HG02623 (cell line): ENCODE measurements at regions not wholly inside any gene's neighbourhood (a gene's known extent, or its start where the extent isn't known, plus 50 kb on each side); places are given as distances from the start of the nearest gene placed in this dataset.
"Not testable (repeated sequence)": the region's sequence is repeated elsewhere in the genome, so short reads cannot be mapped to it uniquely, and the experiment has no call there.

ENCODE experiments used
- ATAC-seq: cut with Tn5 transposase; IDR thresholded peaks from one replicate; pipeline ENCODE4 v1.9.1; 2021; ENCODE audit warnings: moderate library complexity; ENCODE audit not compliant: unreplicated experiment

DNA sequence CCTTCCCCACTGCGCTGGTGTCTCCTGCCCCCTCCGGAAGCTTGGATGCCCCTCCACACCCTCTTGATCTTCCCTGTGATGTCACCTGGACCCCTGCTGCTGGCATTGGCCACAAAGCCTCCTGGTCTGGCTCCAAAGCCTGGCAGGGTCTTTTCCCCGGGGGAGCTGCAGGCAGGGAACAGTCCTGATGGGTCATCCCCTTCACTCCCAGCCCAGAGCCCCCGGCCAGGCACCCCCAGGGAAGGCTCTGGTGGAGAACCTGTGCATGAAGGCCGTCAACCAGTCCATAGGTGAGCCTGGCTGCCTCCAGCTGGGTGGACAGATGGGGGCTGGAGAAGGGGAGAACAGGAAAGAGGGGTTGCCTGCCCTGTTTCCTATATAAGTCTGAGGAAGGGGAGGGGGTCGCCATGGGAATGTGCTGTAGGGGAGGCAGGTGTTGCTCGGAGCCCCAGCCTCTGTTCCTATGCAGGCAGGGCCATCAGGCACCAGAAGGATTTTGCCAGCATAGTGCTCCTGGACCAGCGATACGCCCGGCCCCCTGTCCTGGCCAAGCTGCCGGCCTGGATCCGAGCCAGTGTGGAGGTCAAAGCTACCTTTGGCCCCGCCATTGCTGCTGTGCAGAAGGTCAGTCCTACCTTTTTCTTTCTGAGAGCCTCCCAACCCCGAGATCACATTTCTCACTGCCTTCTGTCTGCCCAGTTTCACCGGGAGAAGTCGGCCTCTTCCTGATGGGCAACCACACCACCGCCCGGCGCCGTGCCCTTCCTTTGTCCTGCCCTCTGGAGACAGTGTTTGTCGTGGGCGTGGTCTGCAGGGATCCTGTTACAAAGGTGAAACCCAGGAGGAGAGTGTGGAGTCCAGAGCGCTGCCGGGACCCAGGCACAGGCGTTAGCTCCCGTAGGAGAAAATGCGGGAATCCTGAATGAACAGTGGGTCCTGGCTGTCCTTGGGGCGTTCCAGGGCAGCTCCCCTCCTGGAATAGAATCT lies 104.5 kb upstream of the PZP start:
- not testable (repeated sequence) for ATAC-seq

GRCh38 chr12:9311454-9311853 lies 103.3 kb upstream of the PZP start:
- ATAC-seq: not testable (repeated sequence)

DNA sequence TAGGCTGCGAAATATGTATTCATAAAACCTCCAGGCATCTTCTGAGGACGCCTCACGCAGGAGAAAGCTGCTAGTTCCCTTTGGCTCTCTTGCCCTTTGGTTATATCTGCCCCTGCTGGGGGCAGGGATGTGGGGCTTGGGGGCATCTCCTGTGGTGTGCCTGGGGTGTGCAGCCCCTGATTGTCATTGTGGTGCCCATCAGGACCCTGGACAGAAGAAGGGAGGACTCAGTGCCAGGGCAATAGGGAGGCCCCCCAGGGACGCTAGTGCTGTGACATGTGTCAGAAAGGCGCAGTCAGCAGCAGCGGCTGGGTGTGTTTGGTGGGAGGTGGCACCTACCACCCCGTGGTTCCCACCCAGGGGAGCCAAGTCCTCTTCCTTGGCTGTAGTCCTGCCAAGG lies 102.5 kb upstream of the PZP start:
- ATAC-seq: not testable (repeated sequence)

- ATAC-seq: not testable (repeated sequence)
Measured at GRCh38 chr12:9309749-9310148, 101.6 kb upstream of the PZP start.

DNA sequence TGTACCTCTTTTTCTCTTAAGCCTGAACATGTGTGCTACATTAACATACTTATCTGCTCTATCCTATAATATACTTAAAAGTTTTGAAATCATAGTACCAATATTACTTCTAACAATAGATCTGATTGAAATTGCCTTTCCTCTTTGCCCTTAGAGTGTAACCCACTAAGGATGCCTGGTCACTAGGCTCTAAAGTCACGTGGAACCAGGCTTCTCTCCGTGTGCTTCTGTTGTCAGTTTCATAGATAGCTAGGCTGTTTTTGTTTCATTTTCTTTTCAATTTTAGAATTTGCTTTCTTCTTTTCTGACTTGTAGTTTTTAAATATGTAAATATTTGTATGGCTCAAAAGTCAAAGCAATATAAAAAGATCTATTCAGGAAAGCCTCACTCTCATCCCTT lies 100.5 kb upstream of the PZP start:
- ATAC-seq: peak; percentile 63

- ATAC-seq: not testable (repeated sequence)
Measured at GRCh38 chr12:9308163-9308562, 100.0 kb upstream of the PZP start.

- not testable (repeated sequence) for ATAC-seq
Measured at GRCh38 chr12:9307255-9307654, 99.1 kb upstream of the PZP start.

DNA sequence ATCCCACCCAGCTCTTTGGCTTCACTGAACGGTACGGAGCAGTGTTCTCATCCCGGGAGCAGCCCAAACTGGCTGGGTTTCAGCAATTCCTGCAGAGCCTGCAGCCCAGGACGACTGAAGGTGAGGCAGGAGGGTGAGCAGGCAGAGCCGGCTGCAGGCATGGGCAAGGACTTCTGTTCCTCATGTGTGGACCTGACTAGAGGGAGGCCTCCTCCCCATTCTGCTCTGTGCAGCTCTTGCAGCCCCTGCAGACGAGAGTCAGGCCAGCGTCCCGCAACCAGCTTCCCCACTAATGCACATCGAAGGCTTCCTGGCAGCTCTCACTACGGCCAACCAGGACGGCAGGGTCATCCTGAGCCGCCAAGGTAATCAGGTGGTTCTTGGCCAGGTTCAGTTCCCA lies 97.8 kb upstream of the PZP start:
- ATAC-seq: not testable (repeated sequence)

GRCh38 chr12:9304540-9304939 lies 96.3 kb upstream of the PZP start:
- ATAC-seq: not testable (repeated sequence)

DNA sequence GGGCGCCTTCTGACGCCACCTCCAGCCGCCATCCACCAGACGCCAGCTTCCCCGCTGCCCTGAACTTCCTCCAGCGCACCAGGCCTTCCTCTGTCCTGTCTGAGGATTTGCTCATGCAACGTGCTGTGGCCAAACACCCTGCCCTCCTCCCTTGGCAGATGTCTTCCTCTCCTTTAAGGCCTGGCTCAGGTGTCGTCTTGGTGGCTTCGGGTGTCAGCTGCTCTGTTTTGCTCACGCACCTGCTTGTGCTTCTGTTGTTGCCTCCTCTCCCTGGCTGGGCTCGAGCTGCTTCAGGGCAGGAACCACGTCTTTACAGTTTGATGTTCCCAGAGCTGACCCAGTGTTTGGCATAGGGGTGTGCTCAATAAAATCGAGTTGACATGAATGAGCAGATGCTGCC lies 87.7 kb upstream of the PZP start:
- ATAC-seq: not testable (repeated sequence)

- ATAC-seq: not testable (repeated sequence)
Measured at GRCh38 chr12:9294072-9294620, 86.0 kb upstream of the PZP start.

DNA sequence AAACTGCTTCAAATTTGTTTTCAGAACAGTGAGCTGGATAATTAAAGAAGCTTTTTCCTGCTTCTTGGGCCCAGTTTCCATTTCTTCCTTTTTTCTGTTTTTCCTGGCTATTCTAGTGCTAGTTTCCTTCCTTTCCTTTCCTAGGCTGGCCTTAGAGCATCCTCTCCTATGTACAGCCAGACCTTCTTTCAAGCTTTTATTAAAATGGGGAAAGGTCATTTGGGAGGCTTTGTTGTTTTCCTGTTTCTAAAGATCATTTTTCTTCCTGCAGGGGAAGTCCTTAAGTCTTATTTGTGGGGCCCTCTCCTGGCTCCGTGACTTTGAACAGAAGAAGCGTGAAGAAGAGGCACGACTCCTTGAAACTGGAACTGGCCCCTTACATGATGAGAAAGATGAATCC lies 85.2 kb upstream of the PZP start:
- not testable (repeated sequence) for ATAC-seq

GRCh38 chr12:9289984-9290383 lies 81.8 kb upstream of the PZP start:
- not testable (repeated sequence) for ATAC-seq

GRCh38 chr12:9284724-9285123 lies 76.5 kb upstream of the PZP start:
- ATAC-seq: peak; percentile 6

DNA sequence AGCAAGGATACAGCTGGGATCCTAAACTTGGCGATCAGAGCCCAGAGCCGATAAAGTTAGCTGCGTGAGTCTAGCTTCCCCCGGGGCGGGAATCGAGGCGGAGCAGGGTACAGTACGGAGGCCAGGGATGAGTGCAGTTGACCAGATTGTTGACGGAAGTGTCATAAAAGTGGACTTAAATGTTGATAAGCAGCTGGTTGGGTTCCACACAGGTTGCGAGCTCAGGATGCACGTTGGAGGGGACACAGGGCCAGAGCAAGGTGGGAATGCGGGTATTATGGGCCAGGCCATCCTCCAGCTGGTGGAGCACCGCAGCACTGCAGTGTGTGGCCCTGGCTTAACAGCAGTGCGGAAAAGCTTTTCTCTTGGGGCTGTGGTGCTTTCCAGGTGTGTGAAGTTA lies 76.0 kb upstream of the PZP start:
- peak; percentile 24 for ATAC-seq

GRCh38 chr12:9283346-9284095 lies 75.3 kb upstream of the PZP start:
- ATAC-seq: peak; percentile 91

GRCh38 chr12:9276990-9277389 lies 68.8 kb upstream of the PZP start:
- no peak for ATAC-seq

GRCh38 chr12:9273276-9273675 lies 65.1 kb upstream of the PZP start:
- ATAC-seq: no peak

DNA sequence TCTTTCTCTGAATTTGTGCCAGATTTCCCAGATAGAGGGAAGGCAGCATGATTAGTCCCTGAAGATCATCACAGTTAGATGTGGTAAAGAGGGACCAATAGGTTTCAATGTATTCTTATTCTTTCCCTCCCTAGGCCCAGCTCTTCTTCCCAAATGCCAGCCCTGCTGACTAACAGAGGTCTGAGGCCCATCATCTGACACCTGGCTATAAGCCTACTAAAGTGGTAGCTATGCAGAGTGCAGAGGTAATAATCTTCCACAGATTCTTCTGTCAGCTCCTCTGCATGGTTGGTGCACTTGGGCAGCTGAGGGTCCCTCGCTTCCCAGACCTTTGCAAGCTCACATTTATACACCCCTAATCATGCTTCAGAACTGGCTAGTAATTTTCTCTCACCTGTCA lies 63.7 kb upstream of the PZP start:
- no peak for ATAC-seq

DNA sequence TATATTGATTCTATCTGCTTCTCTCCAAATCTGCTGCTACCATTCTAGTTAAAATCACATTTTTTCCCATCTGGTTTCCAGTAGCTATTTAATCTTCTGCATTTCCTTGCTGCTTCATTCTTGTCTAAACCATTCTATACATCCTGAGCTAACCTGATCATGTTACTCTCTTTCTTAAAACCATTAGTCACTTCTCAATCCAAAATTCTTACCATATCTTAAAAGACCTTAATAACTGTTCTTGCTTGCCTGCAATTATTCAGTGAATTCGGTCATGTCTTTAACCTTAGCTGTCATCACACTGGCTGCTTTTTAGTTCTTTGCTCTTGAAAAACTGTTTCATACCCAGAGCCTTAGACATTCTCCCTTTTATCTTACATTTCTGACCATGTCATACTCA lies 56.4 kb upstream of the PZP start:
- ATAC-seq: no peak

- ATAC-seq: no peak
Measured at GRCh38 chr12:9260931-9261330, 52.7 kb upstream of the PZP start.

- no peak for ATAC-seq
Measured at GRCh38 chr12:9258676-9259075, 50.5 kb upstream of the PZP start.
